ENCODE measurements at regions not wholly inside any gene's neighbourhood (a gene's known extent, or its start where the extent isn't known, plus 50 kb on each side); places are given as distances from the start of the nearest gene placed in this dataset.

GRCh38 chr2:118714118-118714517, 133.3 kb downstream of the EN1 start:
- Mint-ChIP-seq H3K9me3 (ENCODE audit: low read depth) (no peaks in the 10 kb centered on the region), H3K27me3 (peaks cover 3% of the 10 kb centered on the region), H3K4me3 (no peak overlapping the region), H3K27ac (no peak overlapping the region), H3K36me3 (ENCODE audit: low read depth) (no peaks in the 10 kb centered on the region), H3K4me1 (no peaks in the 10 kb centered on the region)
- CTCF ChIA-PET = interaction anchor here (0.9 kb wide), 1 partner anchor 151 kb away, joined by 4 read pairs; no protein-coding TSS in a partner anchor
- DNase-seq (no peak), ATAC-seq (no peak)
- intact Hi-C loops (cut with DNase I, micrococcal nuclease) = no loop called here
- POLR2A ChIA-PET = no interaction called here

DNA sequence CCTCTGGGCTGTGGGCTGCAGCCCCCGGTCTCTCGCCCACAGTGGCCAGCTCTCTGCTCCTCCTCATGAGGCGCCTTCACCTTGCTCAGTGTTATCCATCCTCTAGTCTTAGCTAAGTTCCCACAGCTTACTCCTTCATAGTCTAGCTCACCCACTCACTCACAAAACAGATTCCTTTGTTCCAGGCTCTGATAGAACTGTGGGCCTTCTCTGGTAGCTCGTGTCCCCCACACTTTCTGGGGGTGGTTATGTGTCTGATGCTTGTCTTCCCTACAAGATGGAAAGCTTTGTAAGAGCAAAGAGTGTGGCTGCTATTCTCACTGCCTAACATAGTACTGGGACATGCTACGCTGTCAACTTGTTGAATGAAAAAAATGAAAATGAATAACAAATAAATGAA, 135.8 kb downstream of the EN1 start:
- Mint-ChIP-seq H3K9me3 (ENCODE audit: low read depth) (no peaks in the 10 kb centered on the region), H3K27me3 (peaks cover 2% of the 10 kb centered on the region), H3K4me3 (no peak overlapping the region), H3K4me1 (no peaks in the 10 kb centered on the region), H3K27ac (no peak overlapping the region), H3K36me3 (ENCODE audit: low read depth) (no peaks in the 10 kb centered on the region)
- intact Hi-C loops (cut with DNase I, micrococcal nuclease) = no loop called here
- ATAC-seq (no peak), DNase-seq (no peak)
- CTCF ChIA-PET = interaction anchor here (0.6 kb wide), 2 partner anchors 103 to 144 kb away, joined by 3 read pairs; no protein-coding TSS in a partner anchor
- POLR2A ChIA-PET = no interaction called here

GRCh38 chr2:118710481-118710880, 137.0 kb downstream of the EN1 start:
- Mint-ChIP-seq H3K4me1 (no peaks in the 10 kb centered on the region), H3K27me3 (peaks cover 4% of the 10 kb centered on the region), H3K4me3 (no peak overlapping the region), H3K36me3 (ENCODE audit: low read depth) (no peaks in the 10 kb centered on the region), H3K27ac (no peak overlapping the region), H3K9me3 (ENCODE audit: low read depth) (no peaks in the 10 kb centered on the region)
- ChIA-PET CTCF (no interaction called here), POLR2A (no interaction called here)
- ATAC-seq (no peak), DNase-seq (no peak)
- intact Hi-C loops (cut with DNase I, micrococcal nuclease) = no loop called here

DNA sequence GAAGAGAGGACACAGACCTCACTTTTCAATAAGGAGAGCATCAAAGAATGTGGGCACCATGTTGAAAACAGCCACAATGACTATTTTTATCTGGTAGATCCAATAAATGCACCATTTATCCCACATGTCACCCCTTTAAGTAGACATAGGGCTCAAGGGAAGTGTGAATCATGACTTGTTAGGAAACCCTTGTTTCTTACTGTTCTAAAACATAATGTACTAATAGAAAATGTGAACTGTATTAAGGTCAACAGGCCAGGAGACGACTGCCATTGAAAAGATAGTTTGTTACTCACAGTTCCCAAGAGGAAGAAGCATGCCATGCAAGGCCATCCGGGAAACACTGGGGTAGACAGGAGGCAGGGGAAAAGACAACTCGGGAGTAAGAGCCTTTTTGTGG, 137.7 kb downstream of the EN1 start:
- ATAC-seq (no peak), DNase-seq (no peak)
- no peaks in the 10 kb centered on the region for H3K9me3 Mint-ChIP-seq (ENCODE audit: low read depth)
- POLR2A ChIA-PET = no interaction called here
- H3K27ac Mint-ChIP-seq = no peak overlapping the region
- no peak overlapping the region for H3K4me3 Mint-ChIP-seq
- H3K27me3 Mint-ChIP-seq = peaks cover 7% of the 10 kb centered on the region
- no peaks in the 10 kb centered on the region for H3K36me3 Mint-ChIP-seq (ENCODE audit: low read depth)
- intact Hi-C loops (cut with DNase I, micrococcal nuclease) = no loop called here
- H3K4me1 Mint-ChIP-seq = no peaks in the 10 kb centered on the region
- CTCF ChIA-PET = no interaction called here

- no peaks in the 10 kb centered on the region for H3K9me3 Mint-ChIP-seq (ENCODE audit: low read depth)
- CTCF ChIA-PET = no interaction called here
- H3K4me3 Mint-ChIP-seq = no peak overlapping the region
- no peak overlapping the region for H3K27ac Mint-ChIP-seq
- intact Hi-C loops (cut with DNase I, micrococcal nuclease) = no loop called here
- peaks cover 9% of the 10 kb centered on the region for H3K27me3 Mint-ChIP-seq
- ATAC-seq = no peak
- no peaks in the 10 kb centered on the region for H3K36me3 Mint-ChIP-seq (ENCODE audit: low read depth)
- no peaks in the 10 kb centered on the region for H3K4me1 Mint-ChIP-seq
- no peak for DNase-seq
- POLR2A ChIA-PET = interaction anchor here (0.6 kb wide), 1 partner anchor 424 kb away, joined by 3 read pairs; no protein-coding TSS in a partner anchor
Measured at GRCh38 chr2:118706844-118707243, 140.6 kb downstream of the EN1 start.

- CTCF ChIA-PET = no interaction called here
Measured at GRCh38 chr2:118706371-118706770, 141.1 kb downstream of the EN1 start.

DNA sequence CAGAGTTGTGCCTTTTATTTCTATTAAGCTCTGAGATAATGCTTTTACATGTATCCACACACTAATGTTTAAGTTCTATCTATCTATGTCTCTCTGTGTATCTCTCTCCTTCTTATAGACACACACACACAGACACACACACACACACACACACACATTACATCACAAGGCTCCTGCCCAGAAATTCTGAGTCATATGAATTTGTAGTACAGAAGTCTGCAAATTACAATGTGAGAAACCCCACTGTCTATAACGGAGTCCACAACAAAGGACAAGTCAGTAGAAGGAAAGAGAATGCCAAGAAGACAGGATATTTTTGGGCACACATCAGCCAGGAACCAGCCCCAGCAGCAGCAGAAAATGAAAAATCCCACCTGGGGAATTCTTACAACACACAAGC, 142.4 kb downstream of the EN1 start:
- H3K4me3 Mint-ChIP-seq = no peak overlapping the region
- no peaks in the 10 kb centered on the region for H3K9me3 Mint-ChIP-seq (ENCODE audit: low read depth)
- ChIA-PET POLR2A (no interaction called here), CTCF (no interaction called here)
- H3K27ac Mint-ChIP-seq = no peak overlapping the region
- no peaks in the 10 kb centered on the region for H3K36me3 Mint-ChIP-seq (ENCODE audit: low read depth)
- H3K27me3 Mint-ChIP-seq = peaks cover 10% of the 10 kb centered on the region
- intact Hi-C loops (cut with DNase I, micrococcal nuclease) = no loop called here
- DNase-seq = no peak
- H3K4me1 Mint-ChIP-seq = no peaks in the 10 kb centered on the region
- no peak for ATAC-seq

More at GRCh38 chr2:118706371-118706770, 141.1 kb downstream of the EN1 start:
- Mint-ChIP-seq H3K4me1 (no peaks in the 10 kb centered on the region), H3K27me3 (peaks cover 9% of the 10 kb centered on the region), H3K27ac (no peak overlapping the region), H3K9me3 (ENCODE audit: low read depth) (no peaks in the 10 kb centered on the region), H3K36me3 (ENCODE audit: low read depth) (no peaks in the 10 kb centered on the region), H3K4me3 (no peak overlapping the region)
- POLR2A ChIA-PET = interaction anchor here (0.6 kb wide), 1 partner anchor 423 kb away, joined by 3 read pairs; no protein-coding TSS in a partner anchor
- DNase-seq (no peak), ATAC-seq (no peak)
- intact Hi-C loops (cut with DNase I, micrococcal nuclease) = no loop called here

DNA sequence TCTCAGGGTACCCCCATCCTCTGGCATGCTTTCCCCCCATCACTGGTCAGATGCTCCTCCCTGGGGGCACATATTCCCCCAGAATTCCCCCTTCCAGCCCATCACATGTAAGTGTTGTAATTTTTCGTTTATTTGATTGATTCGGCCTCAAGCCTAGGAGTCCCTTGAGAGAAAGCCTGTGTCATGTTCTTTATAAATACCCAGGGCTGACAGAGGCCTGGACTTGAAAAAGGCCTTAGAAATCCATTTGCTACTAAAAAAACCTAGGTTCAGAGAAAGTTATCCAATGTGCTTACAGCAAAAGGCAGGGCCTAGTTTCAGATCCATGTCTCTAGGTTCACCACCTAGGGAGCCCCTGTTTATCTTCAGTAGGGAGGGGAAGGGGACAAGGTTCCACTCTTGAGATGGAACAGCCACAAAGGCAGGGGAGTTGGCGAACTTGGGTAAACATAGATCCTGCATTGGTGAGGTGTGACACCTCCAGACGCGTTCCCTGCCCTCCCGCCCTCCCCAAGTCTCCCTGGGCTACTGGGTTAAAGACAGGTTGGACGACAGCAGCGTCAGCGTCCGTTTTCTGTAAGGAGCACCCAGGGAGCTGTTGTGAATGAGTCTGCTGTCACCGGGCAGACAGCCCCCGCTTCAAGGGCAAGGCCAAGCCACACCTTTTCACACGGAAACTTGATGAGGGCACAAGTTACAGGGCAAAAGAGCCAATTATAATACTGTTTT, 147.8 kb downstream of the EN1 start:
- ChIA-PET POLR2A (no interaction called here), CTCF (no interaction called here)
- no peak for DNase-seq
- peaks cover 5% of the 10 kb centered on the region for H3K27me3 Mint-ChIP-seq
- no peaks in the 10 kb centered on the region for H3K4me1 Mint-ChIP-seq
- no peaks in the 10 kb centered on the region for H3K36me3 Mint-ChIP-seq (ENCODE audit: low read depth)
- intact Hi-C loops (cut with DNase I, micrococcal nuclease) = no loop called here
- no peak overlapping the region for H3K27ac Mint-ChIP-seq
- no peaks in the 10 kb centered on the region for H3K9me3 Mint-ChIP-seq (ENCODE audit: low read depth)
- ATAC-seq = no peak
- no peak overlapping the region for H3K4me3 Mint-ChIP-seq

GRCh38 chr2:118698564-118698963, 148.9 kb downstream of the EN1 start:
- ChIA-PET CTCF (no interaction called here), POLR2A (no interaction called here)
- DNase-seq (no peak), ATAC-seq (no peak)
- no peaks in the 10 kb centered on the region for H3K36me3 Mint-ChIP-seq (ENCODE audit: low read depth)
- H3K4me3 Mint-ChIP-seq = no peak overlapping the region
- intact Hi-C loops (cut with DNase I, micrococcal nuclease) = no loop called here
- H3K4me1 Mint-ChIP-seq = no peaks in the 10 kb centered on the region
- peaks cover 4% of the 10 kb centered on the region for H3K27me3 Mint-ChIP-seq
- no peak overlapping the region for H3K27ac Mint-ChIP-seq
- H3K9me3 Mint-ChIP-seq (ENCODE audit: low read depth) = no peaks in the 10 kb centered on the region

GRCh38 chr2:118697781-118698180, 149.7 kb downstream of the EN1 start:
- H3K27ac Mint-ChIP-seq = no peak overlapping the region
- intact Hi-C loops (cut with DNase I, micrococcal nuclease) = no loop called here
- no peak overlapping the region for H3K4me3 Mint-ChIP-seq
- no peaks in the 10 kb centered on the region for H3K4me1 Mint-ChIP-seq
- no peaks in the 10 kb centered on the region for H3K36me3 Mint-ChIP-seq (ENCODE audit: low read depth)
- POLR2A ChIA-PET = no interaction called here
- DNase-seq (no peak), ATAC-seq (no peak)
- H3K9me3 Mint-ChIP-seq (ENCODE audit: low read depth) = no peaks in the 10 kb centered on the region
- CTCF ChIA-PET = no interaction called here
- peaks cover 4% of the 10 kb centered on the region for H3K27me3 Mint-ChIP-seq

DNA sequence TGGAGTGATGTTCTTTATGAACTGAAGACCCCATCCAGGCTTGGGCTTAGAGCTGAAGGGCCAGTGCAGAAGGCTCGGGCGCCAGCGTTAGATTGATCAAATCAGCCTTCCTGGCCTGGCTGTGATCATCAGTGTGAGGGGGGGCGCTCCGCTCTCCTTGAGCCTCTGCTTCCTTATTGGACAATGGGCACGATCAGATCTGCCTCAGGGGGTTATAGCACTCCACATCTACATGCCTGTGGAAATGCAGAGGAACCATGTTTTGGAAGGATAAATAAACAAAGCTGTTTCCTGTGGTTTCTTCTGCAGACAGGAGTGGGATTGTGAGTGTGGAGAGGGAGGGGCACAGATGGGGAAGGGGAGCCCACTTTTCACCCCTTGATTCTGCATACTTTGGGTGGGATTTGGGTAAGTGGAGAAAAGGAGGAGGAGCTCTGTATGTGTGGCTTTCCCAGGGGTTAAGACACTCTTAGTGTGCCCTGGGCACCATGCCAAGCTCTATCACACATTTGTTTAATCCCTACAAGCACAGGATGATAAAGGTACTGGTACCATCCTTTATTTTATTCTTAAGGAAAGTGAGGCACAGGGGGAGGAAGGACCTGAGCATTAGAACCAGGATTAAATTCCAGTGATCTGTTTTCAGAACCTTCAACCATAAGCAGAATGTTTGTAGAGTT, 150.5 kb downstream of the EN1 start:
- ChIA-PET POLR2A (no interaction called here), CTCF (no interaction called here)
- Mint-ChIP-seq H3K36me3 (ENCODE audit: low read depth) (no peaks in the 10 kb centered on the region), H3K27me3 (peaks cover 4% of the 10 kb centered on the region), H3K4me3 (no peak overlapping the region), H3K4me1 (no peaks in the 10 kb centered on the region), H3K9me3 (ENCODE audit: low read depth) (no peaks in the 10 kb centered on the region), H3K27ac (no peak overlapping the region)
- DNase-seq (no peak), ATAC-seq (no peak)
- intact Hi-C loops (cut with DNase I, micrococcal nuclease) = no loop called here

- ChIA-PET POLR2A (no interaction called here), CTCF (no interaction called here)
- intact Hi-C loops (cut with DNase I, micrococcal nuclease) = no loop called here
- Mint-ChIP-seq H3K27me3 (peaks cover 10% of the 10 kb centered on the region), H3K4me3 (no peak overlapping the region), H3K9me3 (ENCODE audit: low read depth) (peaks cover 5% of the 10 kb centered on the region), H3K27ac (no peak overlapping the region), H3K4me1 (no peaks in the 10 kb centered on the region), H3K36me3 (ENCODE audit: low read depth) (no peaks in the 10 kb centered on the region)
- no peak for ATAC-seq
- DNase-seq = no peak
Measured at GRCh38 chr2:118693287-118693822, 154.1 kb downstream of the EN1 start.

All from activated CD4-positive, alpha-beta T cell treated with anti-CD3 and anti-CD28 coated beads for 36 hours (primary cell).